Breast epithelium (tissue), 4 donors: ENCODE measurements at regions not wholly inside any gene's neighbourhood (a gene's known extent, or its start where the extent isn't known, plus 50 kb on each side); places are given as distances from the start of the nearest gene placed in this dataset.

Experiments used
- DNase-seq, 2 donors: peaks; one replicate each; pipeline ENCODE4 v3.0.0-alpha.2; 2019; ENCODE audit warnings: low spot score in 2 of 2
- H3K27ac ChIP-seq, 2 donors: fragments of 200-600 bp; sonication (generic) in 1 of 2; one replicate each; pipeline ENCODE4 v1.5.1; 2016 to 2019; ENCODE audit warnings: mild to moderate bottlenecking in 1 of 2
- H3K27me3 ChIP-seq, 2 donors: fragments of 200-600 bp; sonication (generic) in 1 of 2; one replicate each; pipeline versions ENCODE4 v1.5.1 to v1.6.0; 2017 to 2019; ENCODE audit warnings: control low read depth in 1 of 2, mild to moderate bottlenecking in 1 of 2
- H3K36me3 ChIP-seq: fragments of 200-600 bp; one replicate; pipeline ENCODE4 v1.5.1; 2019
- H3K4me1 ChIP-seq, 2 donors: fragments of 200-600 bp; sonication (generic); one replicate each; pipeline ENCODE4 v1.5.1; 2016 to 2019; ENCODE audit warnings: control low read depth in 1 of 2
- H3K4me3 ChIP-seq, 3 donors: fragments of 200-600 bp; sonication (generic); 1 replicate in 2 of 3; 2 replicates in 1 of 3; pipeline ENCODE4 v1.5.1; 2016 to 2019; ENCODE audit warnings: mild to moderate bottlenecking in 3 of 3, moderate library complexity in 2 of 3
- H3K9me3 ChIP-seq, 2 donors: fragments of 200-600 bp; sonication (generic) in 1 of 2; one replicate each; pipeline ENCODE4 v1.5.1; 2016 to 2019; ENCODE audit warnings: control low read depth in 1 of 2
- POLR2A ChIP-seq: fragments of 450-650 bp; IDR thresholded peaks from one replicate; pipeline ENCODE4 v1.6.1; 2016; ENCODE audit warnings: antibody characterized with exemption, mild to moderate bottlenecking, moderate library complexity
- POLR2AphosphoS5 ChIP-seq, 3 donors: sonication (generic); formaldehyde crosslinking; IDR thresholded peaks; one replicate each; pipeline ENCODE4 v1.6.1; 2017; ENCODE audit warnings: antibody characterized with exemption in 3 of 3
- intact Hi-C: fragments of 100-400 bp; cut with DNase I; formaldehyde crosslinking; loops from one replicate; pipeline ENCODE4 v1.15.1; 2023; ENCODE audit warnings: low total_unique reads
- TF ChIP-seq, protein P1 (sequence below), 3 donors: fragments of 450-650 bp; IDR thresholded peaks; one replicate each; pipeline ENCODE4 v1.5.1; 2016 to 2017; ENCODE audit warnings: antibody characterized with exemption in 3 of 3, mild to moderate bottlenecking in 3 of 3, moderate library complexity in 3 of 3

DNA sequence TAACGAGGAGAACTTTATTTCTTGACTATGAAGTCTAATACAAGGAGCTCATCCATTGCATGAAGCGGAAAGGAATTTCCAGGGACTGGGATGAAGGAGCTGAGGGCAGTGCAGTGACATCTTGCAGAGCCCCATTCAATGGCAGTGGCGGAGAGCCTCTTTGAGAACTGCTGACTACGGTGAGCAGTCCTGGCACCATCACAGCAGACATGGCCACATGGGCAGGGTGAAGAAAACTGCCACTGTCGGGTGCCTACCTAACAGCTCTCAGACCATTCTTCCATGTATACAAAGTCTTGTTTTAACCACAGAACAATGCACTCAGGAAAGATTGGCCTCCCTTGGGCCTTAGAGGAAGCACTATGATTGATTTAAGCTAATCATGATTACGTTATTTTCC, 506.1 kb upstream of the DCC start:
- H3K27ac ChIP-seq = no peak overlapping the region
- no peaks in the 10 kb centered on the region for H3K36me3 ChIP-seq
- TF ChIP-seq POLR2A (no peak), POLR2AphosphoS5 (IDR thresholded peaks at IDR 0.05) (no peak)
- TF ChIP-seq, protein P1, sequence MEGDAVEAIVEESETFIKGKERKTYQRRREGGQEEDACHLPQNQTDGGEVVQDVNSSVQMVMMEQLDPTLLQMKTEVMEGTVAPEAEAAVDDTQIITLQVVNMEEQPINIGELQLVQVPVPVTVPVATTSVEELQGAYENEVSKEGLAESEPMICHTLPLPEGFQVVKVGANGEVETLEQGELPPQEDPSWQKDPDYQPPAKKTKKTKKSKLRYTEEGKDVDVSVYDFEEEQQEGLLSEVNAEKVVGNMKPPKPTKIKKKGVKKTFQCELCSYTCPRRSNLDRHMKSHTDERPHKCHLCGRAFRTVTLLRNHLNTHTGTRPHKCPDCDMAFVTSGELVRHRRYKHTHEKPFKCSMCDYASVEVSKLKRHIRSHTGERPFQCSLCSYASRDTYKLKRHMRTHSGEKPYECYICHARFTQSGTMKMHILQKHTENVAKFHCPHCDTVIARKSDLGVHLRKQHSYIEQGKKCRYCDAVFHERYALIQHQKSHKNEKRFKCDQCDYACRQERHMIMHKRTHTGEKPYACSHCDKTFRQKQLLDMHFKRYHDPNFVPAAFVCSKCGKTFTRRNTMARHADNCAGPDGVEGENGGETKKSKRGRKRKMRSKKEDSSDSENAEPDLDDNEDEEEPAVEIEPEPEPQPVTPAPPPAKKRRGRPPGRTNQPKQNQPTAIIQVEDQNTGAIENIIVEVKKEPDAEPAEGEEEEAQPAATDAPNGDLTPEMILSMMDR (IDR thresholded peaks at IDR 0.05) = no peak
- H3K4me1 ChIP-seq = no peaks in the 10 kb centered on the region
- H3K4me3 ChIP-seq = no peak overlapping the region
- no peak for DNase-seq
- intact Hi-C loops = no loop called here
- peaks cover 0 to 8% of the 10 kb centered on the region in 2 donors for H3K9me3 ChIP-seq
- H3K27me3 ChIP-seq = no peaks in the 10 kb centered on the region

DNA sequence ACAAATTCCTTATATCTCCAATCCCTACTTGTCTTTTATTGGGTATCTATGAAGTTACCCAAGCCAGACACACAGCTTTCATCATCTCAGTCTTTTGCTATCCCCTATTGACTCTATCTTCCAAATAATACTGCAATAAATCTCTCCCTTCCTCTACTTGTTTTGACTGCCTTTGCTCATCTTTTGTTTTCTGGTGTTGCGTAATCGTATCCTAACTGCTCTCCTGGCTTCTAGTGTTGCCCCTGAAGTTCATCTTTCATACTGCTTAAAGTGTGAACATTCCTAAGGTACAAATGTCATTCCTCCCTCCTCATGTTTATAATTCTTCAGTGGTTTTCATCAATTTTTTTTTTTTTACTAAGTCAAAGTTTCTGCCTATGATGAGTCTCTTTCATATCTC, 491.3 kb upstream of the DCC start:
- intact Hi-C loops = no loop called here
- no peak for TF ChIP-seq POLR2AphosphoS5 (IDR thresholded peaks at IDR 0.05)
- no peak for TF ChIP-seq POLR2A
- TF ChIP-seq, protein P1 (IDR thresholded peaks at IDR 0.05) = no peak
- H3K27ac ChIP-seq = no peak overlapping the region
- DNase-seq = no peak
- H3K4me3 ChIP-seq = no peak overlapping the region
- no peaks in the 10 kb centered on the region for H3K36me3 ChIP-seq
- no peaks in the 10 kb centered on the region for H3K27me3 ChIP-seq
- no peaks in the 10 kb centered on the region for H3K4me1 ChIP-seq
- H3K9me3 ChIP-seq = peaks cover 0 to 15% of the 10 kb centered on the region in 2 donors

DNA sequence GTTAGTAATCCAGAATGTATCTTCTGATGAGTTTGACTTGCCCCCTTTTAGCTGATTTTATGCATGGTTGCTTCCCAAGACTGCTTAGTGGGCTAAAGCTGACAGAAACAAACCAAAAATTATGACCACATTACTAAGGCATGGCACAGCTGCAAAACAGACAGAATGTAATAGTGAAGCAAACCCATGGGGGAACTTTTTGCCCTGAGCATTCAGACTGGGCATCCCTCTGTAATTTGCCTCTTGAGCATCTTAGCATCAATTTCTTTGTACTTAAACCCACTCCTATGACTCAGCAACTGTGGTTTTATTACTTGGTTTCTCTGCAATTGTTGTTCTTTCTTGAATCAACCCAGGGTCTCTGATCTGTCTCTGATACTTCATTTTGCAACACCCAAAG, 487.3 kb upstream of the DCC start:
- TF ChIP-seq, protein P1 (IDR thresholded peaks at IDR 0.05) = no peak
- TF ChIP-seq POLR2AphosphoS5 (IDR thresholded peaks at IDR 0.05) (no peak), POLR2A (no peak)
- H3K27ac ChIP-seq = no peak overlapping the region
- DNase-seq = no peak
- H3K9me3 ChIP-seq = peaks cover 0 to 9% of the 10 kb centered on the region in 2 donors
- no peaks in the 10 kb centered on the region for H3K4me1 ChIP-seq
- H3K4me3 ChIP-seq = no peak overlapping the region
- intact Hi-C loops = no loop called here
- H3K27me3 ChIP-seq = no peaks in the 10 kb centered on the region
- no peaks in the 10 kb centered on the region for H3K36me3 ChIP-seq

DNA sequence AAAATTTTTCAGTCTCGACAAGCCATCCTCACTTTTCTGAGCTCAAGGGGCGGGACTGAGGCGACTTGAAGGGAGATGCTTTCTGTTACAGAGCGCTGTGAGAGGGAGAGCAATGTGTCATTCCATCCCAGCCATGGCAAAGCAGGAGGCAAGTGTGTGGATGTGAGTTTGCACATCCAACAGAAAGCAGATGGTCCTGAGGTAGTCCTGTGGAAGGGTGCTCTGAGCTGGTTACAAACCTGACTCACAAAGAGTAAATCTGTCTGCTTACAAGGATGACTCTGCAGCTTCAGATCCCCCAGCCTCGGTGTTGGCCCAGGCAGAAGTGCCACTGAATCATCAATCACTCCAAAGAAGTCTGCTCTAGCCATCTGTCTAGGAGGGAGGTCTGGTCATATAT, 482.0 kb upstream of the DCC start:
- intact Hi-C loops = no loop called here

DNA sequence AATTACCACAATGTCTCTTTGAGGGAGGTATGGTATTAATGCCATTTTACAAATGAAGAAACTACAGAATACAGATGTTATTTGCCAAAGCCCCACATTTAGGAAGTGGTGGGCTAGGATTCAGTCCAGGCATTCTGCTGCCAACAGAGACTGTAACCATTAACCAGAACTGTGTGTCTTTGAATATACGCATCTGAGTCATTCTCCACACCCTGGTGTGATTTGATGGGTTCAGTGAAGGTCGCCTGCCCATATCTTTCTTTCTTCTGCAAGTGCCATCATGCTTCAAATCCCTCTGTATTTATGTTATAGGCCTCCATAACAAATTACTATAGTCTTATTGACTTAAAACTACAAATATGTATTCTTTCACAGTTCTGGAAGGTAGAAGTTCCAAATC, 479.0 kb upstream of the DCC start:
- Histone ChIP-seq H3K36me3 (no peaks in the 10 kb centered on the region), H3K27me3 (no peaks in the 10 kb centered on the region), H3K9me3 (peaks cover 6 to 7% of the 10 kb centered on the region in 2 donors), H3K4me3 (no peak overlapping the region), H3K27ac (no peak overlapping the region), H3K4me1 (no peaks in the 10 kb centered on the region)
- TF ChIP-seq, protein P1 (IDR thresholded peaks at IDR 0.05) = no peak
- TF ChIP-seq POLR2AphosphoS5 (IDR thresholded peaks at IDR 0.05) (no peak), POLR2A (no peak)
- intact Hi-C loops = no loop called here
- DNase-seq = no peak

More for the DNA sequence above, 482.0 kb upstream of the DCC start:
- Histone ChIP-seq H3K9me3 (no peaks in the 10 kb centered on the region), H3K4me3 (no peak overlapping the region), H3K4me1 (no peaks in the 10 kb centered on the region), H3K27me3 (no peaks in the 10 kb centered on the region), H3K27ac (no peak overlapping the region), H3K36me3 (no peaks in the 10 kb centered on the region)
- TF ChIP-seq POLR2A = no peak
- no peak for TF ChIP-seq POLR2AphosphoS5 (IDR thresholded peaks at IDR 0.05)
- TF ChIP-seq, protein P1 (IDR thresholded peaks at IDR 0.05) = no peak
- no peak for DNase-seq
